ENCODE measurements at regions not wholly inside any gene's neighbourhood (a gene's known extent, or its start where the extent isn't known, plus 50 kb on each side); places are given as distances from the start of the nearest gene placed in this dataset.
"Not testable (repeated sequence)": the region's sequence is repeated elsewhere in the genome, so short reads cannot be mapped to it uniquely, and the experiment has no call there.

DNA sequence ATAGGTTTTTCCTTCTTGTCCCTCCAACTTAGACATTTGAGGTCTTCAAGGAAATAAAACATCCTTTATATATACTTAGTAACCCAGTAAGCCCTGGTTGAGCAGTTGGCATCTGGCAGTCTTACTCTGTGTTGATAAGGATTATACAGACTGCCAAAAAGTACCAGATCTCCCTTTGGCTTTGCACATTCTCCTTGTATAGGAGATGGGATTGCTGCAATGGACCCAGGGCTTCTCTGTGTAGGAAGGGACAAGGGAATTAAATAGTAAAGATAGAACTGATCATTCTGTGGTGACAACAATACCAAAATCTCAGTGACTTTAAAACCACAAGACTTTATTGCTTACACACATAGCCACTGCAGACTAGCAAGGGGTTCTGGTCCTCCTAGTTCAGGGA lies 180.1 kb upstream of the CCDC196 start:
- no peak for DNase-seq

DNA sequence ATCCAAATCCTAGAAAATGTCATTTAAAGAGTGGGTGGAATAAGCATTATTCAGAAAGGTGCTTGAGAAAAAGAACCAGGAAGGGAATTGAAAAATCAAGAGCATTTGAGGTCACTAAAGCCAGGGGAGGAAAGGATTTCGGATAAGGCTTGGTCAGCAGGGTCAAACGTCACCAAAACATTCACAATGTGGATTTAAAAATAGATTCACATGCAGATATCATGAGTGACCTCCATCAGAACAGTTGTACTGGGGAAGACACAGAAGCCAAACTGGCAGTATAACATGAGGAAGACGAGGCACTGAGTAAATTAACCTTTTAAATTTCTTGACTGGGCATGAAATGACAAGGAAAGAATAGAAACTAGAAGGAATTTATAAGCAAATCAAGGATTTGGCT lies 175.1 kb upstream of the CCDC196 start:
- DNase-seq = no peak

DNA sequence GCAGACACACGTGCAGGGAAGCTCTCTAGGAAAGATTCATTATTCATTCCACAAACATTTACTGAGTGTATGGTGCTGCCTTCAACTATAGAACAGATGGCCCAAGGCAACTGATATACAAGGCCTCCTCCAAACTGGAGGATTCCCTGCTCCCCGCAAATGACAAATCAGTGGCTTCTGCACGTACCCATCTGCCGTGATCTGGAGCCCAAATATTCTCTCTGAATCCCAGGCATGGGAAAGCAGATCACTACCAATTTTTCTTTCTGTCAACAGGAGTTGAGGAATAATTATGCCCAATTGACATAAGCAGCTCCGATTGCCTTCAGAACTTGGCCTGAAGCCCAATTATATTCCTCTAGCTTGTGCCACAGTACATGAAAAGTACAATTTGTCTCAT lies 174.2 kb upstream of the CCDC196 start:
- no peak for DNase-seq

DNA sequence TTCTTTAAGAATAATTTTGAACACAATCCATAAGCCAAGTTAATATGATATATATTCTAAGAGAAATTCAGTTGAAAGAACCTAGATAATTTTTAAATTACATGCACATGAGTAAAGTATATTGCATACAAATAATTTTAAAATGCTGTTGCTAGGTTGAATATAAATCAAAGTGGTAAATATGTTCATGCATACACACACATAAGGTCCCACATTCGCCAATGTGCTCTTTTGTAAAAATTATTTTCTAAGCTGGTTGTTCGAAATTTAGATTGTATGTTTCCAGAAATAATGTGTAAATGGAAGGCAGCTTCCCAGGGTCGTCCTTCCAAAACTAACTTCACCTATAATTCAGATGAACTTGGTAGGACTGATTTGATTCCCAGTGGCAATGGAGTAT lies 173.7 kb upstream of the CCDC196 start:
- no peak for DNase-seq

DNA sequence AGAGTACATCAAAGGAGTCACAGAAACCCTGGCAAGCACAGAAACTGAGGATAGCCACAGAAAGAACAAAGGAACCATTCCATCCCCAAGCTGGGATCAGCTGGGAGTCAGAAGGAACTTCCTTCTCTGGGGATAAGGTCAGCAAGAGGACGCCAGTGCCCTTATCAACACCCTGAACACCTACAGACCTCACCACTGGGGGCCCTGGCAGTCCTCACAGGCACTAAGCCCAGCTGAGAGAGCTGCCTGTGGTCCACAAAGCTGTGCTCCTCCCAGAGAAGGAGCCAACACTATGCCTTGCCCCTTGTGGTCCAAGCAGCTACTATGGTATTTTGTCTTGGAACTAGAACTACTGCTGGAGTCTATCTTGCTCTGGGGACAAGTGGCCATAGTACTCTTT lies 171.1 kb upstream of the CCDC196 start:
- no peak for DNase-seq

DNA sequence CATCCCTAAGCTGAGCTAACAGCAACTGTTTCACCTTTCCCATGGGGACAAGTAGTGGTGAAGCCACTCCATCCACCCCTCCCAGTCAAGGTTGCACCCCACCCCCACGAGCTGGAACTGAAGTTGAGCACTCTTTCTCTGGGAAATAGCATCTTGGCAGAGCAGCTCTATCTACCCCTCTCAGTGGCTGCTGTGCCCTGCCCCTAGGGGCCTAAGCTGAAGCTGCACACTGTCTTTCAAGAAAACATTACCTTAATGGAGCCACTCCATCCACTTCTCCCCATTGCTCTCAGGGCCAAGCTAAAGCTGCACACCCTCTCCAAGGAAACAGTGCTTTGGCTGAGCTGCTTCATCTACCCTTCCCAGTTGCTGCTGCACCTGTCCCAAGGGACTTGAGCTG lies 170.6 kb upstream of the CCDC196 start:
- DNase-seq = no peak

DNA sequence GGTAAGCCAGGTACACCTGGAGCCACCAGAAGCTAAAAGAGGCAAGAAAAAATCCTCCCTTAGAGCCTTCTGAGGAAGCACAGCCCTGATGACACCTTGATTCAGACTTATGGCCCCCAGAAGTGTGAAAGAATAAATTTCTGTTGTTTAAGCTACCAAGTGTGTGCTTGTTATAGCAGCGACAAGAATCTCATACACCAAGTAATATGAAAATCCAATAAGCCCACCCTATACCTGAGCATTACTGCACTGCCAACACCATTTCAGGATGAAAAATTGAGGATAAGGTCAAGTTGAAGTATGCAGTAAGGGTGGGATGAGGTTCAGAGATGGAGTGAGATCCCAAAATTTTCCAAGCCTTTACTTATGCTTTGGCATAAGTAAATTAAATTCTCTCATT lies 163.6 kb upstream of the CCDC196 start:
- no peak for DNase-seq

DNA sequence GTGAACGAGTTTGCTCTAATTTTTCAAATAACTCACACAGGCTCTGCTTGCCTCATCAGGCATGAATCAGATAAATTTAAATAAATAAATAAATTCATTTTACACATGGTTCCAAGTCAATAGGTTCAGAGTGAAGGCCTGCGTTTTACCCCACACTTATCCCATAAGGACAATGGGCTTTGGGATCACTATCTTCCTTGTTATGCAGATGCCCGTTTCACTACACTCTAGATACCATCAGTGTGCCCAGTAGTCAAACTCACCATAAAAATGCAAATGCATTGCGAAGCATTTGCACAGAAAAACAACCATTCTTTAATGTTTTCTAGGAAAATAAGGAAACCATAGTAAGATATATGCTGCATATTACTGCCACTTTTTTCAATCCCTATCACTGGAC lies 155.9 kb upstream of the CCDC196 start:
- no peak for DNase-seq

DNA sequence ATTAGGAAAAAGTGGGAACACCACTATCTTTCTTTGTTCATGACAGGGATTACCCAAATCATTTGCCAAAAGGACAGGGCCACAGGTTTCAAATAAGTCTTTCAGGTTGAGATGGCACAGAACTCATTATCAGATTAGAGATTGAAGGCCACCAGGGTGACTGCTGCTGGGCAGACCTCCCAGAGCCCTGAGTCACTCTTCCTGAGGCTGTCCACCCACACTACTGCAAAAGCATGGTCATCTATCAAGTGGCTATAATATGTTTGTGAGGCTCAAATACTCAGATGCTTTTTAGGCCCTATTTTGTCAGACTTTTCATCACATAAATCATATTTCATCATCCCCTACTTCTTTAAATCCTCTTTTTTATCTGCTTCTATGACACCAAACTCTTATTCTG lies 155.3 kb upstream of the CCDC196 start:
- DNase-seq = no peak

DNA sequence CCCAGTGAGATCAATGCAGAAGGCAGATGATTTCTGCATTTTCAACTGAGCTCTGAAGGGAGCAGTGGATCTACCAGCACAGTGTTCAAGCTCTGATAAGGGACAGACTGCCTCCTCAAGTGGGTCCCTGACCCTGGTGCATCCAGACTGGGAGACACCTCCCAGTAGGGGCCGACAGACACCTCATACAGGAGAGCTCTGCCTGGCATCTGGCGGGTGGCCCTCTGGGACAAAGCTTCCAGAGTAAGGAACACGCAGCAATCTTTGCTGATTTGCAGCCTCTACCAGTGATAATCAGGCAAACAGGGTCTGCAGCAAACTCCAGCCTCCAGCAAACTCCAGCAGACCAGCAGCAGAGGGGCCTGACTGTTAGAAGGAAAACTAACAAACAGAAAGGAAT lies 152.9 kb upstream of the CCDC196 start:
- DNase-seq = not testable (repeated sequence)

DNA sequence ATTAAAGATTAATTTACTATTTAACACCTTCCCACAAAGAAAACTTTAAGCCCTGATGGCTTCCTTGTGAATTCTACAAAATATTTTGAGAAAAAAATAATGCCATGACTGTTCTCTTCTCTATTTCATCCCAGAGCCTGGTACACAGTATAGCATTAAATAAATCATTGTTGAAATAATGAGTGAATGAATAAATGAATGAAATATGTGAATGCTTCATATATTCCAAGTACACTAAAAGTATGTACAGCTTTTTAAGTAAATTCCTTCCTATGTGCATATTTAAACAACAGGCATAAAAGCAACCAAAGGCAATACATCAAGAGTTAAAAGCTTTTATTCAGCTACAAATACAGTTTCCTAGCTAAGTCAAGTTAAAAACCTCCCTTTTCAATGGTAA lies 144.9 kb upstream of the CCDC196 start:
- no peak for DNase-seq

DNA sequence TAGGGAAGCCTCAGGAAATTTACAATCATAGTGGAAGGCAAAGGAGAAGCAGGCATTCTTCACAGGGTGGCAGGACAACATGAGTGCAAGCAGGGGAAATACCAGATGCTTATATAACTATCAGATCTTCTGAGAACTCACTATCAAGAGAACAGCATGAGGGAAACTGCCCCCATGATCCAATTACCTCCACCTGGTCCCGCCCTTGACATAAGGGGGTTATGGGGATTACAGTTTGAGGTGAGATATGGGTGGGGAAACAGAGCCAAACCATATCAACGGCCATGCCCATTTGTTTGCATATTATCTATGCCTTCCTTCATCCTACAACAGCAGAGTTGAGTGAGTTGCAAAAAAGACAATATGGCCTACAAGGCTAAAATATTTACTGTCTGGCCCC lies 140.2 kb upstream of the CCDC196 start:
- no peak for DNase-seq

DNA sequence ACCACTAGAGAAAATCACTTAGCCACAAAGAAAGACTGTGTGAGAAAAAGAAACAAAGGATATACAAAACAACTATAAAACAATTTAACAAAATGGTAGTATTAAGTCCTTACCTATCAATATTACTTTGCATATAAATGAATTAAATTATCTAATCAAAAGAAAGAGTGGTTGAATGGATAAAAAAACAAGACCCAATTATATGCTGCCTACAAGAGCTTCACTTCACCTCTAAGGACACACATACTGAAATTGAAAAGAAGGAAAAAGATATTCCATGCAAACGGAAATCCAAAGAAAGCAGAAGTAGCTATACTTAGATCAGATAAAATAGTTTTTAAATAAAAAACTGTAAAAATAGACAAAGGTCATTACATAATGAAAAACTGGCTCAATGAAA lies 134.9 kb upstream of the CCDC196 start:
- DNase-seq = no peak

DNA sequence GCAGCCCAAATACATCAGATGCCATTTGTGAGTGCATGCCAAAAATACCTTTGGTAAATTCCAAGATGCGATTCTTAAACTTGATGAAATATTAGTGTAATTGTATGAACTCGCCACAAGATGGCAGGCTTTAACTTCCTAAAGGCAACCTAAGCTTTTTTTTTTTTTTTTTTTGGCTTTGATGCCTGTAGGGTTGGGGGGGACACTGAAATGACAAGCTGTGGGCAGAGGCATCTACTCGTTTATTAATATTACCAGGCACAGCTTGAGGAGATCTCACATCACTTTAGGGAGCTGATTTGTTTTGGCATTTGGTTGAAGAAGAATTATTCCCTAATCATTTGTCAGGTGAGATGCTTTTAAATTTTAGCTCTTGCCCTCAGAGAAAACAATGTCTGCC lies 126.7 kb upstream of the CCDC196 start:
- DNase-seq = peak; percentile 86

DNA sequence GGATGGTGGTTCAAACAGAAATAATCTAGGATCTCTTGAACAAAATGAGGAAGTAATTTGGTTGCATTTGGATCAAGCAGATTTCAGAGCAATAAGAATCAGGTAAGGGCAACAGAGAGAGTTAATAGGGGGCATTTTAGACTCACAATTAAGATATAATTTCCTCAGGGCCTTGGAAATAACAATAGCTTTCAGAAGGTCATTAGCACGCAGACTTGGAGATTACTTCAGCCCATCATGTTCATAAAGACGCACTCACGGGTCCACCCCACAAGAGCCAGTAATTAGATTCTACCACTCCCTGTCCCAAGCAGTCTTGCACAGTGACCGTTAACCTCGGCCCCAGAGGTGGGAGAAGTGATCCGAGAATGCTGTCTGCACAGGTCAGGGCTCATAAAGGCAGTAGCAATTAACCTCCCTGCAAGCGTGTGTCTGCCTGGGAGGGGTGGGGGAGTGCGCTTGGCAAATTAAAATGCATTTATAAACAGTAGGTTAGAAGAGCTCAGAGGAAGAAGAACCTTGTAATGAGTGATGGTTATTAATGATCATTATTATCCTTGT lies 125.7 kb upstream of the CCDC196 start:
- DNase-seq = no peak

DNA sequence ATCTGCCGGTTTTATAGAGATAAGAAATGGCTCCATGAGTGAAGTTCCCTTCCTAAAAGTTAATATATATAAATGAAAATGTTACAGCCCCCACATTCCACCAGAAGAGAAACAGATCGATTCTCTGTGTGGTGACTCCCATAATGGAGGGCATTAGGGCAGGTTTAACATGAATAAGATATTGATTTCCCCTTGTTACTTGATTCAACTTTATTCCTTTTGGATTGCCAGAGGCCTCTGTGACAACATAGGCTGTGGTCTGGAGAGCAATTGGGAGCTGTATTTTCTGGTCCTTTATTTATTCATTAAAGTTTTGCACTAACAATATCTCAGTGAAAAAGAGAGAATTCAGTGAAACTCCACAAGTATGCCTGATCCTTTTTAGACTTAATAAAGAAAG lies 125.2 kb upstream of the CCDC196 start:
- no peak for DNase-seq

DNA sequence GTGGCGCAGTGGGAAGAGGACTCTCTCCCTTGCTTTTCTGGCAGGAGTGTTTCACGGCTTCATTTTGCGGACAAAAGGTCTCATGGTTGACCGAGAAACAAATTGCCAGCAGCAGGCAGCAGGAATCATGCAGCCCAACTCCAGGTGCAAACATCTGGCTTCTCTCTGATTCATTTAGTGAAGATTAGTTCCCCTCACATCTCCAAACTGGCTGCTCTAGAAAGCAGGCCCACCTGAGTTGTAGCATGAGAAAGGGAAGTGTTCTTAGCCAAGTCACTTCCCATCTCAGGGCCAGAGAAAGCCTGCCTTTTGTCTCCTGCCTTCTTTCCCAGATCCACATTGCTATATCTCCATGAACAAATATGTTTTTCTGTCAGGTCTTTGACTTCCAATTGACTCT lies 120.8 kb upstream of the CCDC196 start:
- no peak for DNase-seq

DNA sequence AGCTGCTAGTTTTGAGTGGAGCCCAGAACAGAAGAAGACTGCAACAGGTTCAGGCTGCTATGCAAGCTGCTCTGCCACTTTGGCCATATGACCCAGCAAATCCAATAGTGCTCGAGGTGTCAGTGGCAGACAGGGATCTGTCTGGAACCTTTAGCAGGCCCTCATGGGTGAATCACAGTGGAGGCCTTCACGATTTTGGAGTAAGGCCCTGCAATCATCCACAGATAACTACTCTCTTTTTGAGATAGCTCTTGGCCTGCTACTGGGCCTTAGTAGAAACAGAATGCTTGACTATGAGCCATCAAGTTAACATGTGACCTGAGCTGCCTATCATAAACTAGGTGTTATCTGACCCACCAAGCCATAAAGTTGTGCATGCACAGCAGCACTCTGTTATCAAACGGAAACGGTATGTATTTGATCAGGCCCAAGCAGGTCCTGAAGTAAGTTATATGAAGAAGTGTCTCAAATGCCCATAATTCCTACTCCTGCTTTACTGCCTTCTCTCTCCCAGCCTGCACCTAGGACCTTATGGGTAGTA lies 116.9 kb upstream of the CCDC196 start:
- DNase-seq = no peak

DNA sequence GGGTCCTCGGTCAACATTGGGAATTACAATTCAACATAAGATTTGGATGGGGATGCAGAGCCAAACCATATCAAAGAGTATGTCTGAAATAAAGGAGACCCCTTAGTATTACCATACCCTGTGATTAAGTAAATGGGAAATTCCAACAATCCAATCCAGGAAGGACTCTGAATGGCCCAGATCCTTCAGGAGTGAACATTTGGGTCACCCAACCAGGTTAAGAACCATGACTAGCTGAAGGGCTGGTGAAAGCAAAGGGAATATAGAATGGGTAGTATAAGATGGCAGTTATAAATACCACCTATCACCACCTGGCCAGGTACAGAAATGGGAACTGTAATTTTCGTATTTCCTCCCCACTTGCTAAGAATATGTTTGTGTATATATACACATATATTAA lies 114.4 kb upstream of the CCDC196 start:
- DNase-seq = no peak

DNA sequence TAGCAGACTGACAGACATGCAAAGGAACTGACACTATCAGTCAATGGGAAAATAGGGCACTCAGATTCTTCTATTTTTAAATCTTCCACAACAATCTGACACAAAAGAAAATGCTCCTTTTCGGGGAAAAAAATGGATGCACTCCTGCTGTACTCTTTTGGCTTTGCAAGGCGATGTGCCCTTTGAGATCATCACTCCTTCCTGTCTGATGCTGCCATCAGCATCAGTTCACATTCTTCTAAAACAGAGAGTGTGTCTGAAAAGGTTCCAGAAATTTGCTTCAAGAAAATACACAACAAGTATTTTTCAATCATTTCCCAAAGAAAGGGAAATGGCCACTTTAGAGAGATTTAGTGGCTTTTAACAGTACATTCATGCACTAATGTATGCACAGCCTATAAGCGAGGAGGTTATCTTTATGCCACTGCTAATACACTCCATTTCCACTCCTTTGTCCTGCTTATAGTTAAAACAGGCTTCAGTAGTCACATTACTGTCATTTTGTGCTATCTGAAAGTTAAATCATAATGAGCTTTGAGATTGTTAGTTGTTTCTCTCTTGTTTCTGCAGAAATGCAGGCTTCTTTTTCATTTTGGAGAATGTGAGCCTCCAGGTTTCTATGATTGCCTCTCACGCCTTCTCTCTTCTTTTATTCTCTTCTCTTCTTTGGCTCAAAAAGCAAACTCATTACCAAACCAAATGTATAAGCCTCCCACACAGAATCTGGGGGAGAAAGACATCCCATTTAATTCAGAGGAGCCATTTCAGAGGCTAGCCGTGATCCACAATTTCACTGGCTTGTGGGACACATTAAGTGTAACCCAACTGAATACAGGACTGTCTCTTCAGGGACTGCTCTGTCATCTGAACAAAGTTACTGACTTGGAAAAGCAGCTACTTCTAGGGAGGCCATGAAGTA lies 110.9 kb upstream of the CCDC196 start:
- DNase-seq = no peak

DNA sequence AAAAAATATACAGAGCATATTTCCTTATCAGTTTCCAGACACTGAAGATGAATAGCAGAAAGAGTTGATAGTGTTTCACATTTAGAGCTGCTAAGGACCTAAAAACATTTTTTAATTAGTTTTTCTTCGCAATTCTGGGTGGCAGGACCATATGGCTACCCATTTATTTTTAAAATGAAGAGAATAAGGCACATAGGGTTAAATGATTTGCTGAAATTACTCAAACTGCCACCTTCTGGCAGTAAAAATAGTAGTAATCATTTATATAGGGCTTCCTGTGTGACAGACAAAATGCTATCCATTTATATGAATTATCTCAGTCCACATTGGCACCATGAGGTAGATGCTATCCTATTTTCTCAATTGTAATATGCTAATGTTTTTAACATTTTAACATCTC lies 108.6 kb upstream of the CCDC196 start:
- DNase-seq = no peak

DNA sequence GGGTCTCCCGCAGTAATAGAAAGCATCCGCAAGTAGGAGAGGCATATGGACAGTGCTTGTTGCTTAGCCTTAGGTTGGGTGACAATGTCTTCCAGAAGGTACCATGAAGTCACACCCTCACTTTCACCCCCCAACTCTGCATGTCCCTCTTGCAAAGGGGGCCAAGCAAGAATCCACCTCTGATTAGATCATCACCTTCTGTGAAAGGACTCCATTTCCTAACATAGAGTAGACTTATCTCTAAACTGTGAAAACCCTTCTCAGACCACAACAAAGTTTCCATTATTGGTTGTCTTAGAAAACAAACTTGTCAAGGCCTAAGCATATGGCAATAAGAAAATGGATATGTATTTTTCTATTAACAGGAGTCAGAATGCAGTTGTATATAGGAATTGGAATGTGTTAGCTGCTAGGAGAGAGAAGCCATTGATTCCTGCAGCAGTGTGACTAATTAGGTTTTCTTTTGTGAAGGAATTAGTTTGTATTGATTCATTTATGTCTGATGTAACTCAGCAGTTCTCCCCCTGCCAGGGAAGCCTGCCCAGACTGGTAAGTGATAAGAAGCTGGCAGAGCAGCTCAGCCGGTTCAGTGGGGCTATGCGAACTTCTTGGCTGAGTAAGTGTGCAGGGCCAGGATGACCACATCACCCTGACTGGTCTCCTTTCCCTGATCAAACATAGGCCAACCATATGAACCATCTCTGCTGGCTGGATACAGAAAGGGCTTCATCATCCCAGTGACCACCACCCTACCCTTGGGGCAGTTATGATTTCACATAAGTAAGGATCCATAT lies 107.3 kb upstream of the CCDC196 start:
- no peak for DNase-seq

DNA sequence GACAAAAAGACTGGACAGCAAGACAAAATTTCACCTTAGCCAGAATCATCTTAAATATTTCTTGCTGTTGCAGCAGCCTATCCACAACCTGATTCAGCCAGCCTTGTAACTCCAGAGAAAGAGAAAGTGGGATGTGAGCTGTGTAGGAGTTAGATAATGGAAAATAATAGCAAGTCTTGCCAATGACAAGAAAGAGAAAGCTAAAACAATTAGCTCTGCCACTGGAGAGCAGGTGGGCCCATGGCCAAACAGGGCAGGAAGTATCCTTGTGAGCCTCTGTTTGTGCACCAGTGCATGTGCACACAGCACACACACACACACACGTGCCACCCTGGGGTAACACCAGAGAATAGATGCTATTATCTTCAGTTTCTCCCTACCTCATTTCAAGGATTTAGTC lies 106.0 kb upstream of the CCDC196 start:
- no peak for DNase-seq

DNA sequence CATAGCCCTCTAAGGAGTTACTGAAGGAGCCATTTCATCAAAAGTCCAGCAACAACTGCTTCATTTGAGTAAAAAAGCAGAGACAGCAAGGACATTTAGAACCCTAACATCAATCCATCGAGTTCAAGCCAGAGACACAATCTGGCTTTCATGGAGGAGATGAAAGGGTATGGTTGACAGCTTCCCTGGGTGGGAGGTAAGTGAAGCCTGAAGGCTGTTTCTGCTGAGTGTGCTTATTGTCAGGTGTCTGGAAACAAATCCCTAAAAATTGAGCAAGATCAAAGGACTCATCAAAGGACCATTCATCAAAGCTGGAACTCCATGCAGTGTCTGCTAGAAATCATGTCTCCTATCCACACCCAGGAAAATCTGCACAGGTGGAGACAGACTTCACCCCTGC lies 104.4 kb upstream of the CCDC196 start:
- DNase-seq = no peak

Measured in NCI-H2107 (cell line).